DMS53 treated with DMSO at 0.1 percent for 48 hours (cell line): ENCODE measurements at regions not wholly inside any gene's neighbourhood (a gene's known extent, or its start where the extent isn't known, plus 50 kb on each side); places are given as distances from the start of the nearest gene placed in this dataset.

Experiments
- DNase-seq: peaks from one replicate; lab custom pipeline; 2025; ENCODE audit not compliant: unreplicated experiment; lab: John Stamatoyannopoulos, UW

DNA sequence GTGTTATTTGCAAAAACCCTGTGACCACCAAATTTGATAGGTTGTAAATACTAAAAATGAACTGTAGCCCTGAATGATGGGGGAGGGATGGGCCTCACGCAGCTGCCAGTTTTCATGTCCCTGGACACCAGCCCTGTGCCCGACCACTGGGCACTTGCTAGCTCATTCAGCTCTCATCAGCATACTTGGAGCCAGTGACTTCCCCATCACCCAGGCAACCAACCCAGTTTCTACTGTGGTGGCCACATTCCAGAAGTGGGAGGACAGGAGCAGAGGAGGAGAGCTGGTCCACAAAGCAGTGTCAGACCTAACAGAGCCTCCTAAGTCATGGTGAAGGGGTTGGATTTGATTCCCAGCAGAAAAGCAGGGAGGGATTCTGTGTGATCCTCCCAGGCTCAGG is 128.2 kb downstream of the CPEB2 start:
- no peak for DNase-seq

DNA sequence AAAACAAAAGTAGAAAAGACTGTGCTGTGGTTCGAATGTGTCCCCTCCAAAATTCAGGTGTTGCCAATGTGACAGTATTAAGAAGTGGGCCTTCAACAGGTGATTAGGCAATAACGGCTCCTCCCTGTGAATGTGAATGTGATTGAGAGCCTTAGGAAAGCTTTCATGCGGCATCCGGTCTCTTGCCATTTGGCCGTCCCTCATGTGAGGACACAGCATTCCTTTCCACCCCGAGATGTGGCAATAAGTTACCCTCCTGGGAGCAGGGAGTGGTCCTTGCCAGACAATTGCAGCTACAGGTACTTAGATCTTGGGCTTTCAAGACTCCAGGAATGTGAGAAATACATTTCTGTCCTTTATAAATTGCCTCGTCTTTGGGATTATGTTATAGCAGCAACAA is 129.3 kb downstream of the CPEB2 start:
- DNase-seq = no peak

DNA sequence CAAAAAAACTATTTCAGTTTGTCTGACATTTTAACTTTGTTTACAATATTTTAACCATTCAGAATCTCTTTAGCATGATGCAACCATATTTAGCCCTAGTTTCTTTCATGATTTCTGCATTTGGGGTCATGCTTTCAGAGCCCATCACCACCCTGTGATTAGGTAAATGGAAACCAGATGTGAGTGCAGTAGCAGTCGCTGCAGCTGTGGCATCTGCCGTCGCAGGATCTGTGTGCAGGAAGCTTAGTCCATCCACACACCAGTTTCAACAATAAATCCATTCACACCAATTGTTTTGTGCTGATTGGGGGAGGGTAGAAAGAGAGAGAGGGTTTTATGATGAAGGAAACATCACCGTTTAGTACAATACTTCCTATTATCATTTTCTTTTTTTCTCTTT is 130.5 kb downstream of the CPEB2 start:
- DNase-seq = no peak

DNA sequence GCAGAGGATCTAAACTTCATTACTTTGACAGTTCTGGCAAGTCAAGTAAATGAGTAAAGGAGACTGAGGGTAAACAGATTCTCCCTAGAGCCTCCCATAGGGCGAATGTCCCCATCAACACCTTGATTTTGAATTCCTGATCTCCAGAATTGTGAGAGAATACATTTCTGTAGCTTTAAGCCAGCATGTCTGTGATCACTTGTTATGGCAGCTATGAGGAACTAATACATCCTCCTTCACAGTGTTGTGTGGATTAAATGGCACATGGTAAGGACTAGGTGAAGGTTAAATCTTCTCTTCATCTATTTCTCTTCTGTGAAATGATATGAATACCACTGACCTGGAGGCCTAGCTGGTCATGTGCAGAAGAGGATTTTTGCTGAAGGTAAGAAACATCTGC is 137.3 kb downstream of the CPEB2 start:
- DNase-seq = no peak

GRCh38 chr4:15142201-15142600 is 139.9 kb downstream of the CPEB2 start:
- DNase-seq = no peak

DNA sequence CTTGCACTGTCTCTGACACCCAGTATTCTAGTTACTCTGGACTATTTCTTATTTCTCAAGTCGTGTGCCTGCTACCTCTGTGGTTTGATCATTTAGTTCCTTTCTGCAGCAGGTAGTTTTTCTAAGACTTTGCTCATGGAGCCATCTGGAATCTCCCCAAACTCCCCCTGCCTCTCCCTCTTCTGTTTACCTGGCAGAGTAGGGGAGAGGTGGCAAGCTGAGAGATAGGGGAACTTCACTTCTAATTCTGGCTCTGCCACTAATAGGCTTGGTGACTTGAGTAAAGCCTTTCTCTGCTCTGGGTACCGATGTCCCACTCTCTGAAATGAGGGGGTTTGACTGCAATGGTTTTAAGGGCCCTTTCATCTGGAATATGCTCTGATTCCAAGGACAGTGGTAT is 141.3 kb downstream of the CPEB2 start:
- DNase-seq = no peak

DNA sequence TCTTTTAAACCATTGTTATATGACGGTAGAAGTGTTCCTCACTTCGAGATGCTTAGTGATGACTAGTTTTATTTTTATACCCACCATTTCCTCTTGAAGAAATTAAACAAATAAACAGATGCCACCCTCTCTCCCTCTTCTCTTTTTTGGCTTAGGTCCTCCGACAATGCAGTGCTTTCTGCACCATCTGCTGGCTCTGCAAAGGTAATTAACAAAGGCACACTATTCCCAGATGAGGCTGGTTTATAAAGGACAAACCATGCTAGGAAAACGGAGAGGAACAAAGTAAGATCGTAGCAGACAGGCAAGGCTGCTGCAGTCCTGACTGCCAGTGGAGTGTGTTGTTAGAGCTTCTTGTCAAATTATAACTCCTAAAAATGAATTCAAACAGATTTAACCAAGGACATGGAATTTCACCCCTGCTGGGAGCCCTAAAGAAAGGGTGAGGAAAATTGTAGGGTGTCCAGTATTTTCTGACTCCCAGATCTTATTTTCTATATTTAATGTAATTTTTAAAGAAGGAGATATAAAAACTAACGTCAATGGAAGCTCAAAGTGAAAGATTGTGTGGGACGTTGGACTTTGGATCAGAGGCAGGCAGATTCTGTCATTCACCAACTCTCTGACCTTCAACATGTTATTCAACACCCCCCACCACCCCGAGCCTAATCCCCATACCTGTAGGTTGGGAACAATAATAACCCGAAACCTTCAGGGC is 142.1 kb downstream of the CPEB2 start:
- DNase-seq = no peak

DNA sequence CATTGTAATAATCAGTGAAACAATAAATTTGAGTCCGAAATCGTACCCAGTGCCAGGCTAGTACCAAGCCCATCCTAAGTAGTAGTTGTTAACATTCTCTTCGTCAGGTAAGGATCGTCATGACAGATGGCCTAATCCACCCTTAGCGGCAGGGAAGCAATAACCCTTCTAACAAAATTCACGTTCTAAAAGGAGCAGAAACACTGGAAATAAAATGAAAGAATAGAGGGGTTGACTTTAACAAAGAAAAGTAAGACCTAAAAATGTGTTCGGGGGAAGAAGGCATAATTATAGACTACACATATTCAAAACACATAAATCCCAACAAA is 142.7 kb downstream of the CPEB2 start:
- DNase-seq = no peak

GRCh38 chr4:15145709-15146108 is 143.4 kb downstream of the CPEB2 start:
- no peak for DNase-seq

GRCh38 chr4:15147714-15148113 is 145.4 kb downstream of the CPEB2 start:
- DNase-seq = no peak

DNA sequence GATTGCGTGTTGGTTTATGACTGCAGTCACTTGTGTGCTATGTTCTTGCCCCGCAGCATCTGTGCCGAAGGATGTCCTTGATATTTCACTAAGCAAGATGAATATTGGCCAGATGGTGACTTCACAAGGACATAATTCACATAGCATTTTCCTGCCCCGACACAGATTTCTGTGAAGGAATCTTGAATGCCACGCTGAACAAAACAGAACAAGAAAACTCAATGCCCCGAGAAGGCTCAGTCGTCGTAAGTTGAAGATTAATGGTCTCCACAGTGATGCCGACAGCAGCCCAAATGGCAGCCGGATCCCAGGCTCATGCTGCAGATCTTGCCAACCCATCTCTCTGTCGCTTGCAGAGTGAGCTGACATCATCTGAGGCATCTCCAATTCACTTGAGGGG is 145.9 kb downstream of the CPEB2 start:
- DNase-seq = no peak

- no peak for DNase-seq
Measured at GRCh38 chr4:15148691-15149090, 146.4 kb downstream of the CPEB2 start.

GRCh38 chr4:15149234-15149838 is 147.1 kb downstream of the CPEB2 start:
- DNase-seq = peak; percentile 17

DNA sequence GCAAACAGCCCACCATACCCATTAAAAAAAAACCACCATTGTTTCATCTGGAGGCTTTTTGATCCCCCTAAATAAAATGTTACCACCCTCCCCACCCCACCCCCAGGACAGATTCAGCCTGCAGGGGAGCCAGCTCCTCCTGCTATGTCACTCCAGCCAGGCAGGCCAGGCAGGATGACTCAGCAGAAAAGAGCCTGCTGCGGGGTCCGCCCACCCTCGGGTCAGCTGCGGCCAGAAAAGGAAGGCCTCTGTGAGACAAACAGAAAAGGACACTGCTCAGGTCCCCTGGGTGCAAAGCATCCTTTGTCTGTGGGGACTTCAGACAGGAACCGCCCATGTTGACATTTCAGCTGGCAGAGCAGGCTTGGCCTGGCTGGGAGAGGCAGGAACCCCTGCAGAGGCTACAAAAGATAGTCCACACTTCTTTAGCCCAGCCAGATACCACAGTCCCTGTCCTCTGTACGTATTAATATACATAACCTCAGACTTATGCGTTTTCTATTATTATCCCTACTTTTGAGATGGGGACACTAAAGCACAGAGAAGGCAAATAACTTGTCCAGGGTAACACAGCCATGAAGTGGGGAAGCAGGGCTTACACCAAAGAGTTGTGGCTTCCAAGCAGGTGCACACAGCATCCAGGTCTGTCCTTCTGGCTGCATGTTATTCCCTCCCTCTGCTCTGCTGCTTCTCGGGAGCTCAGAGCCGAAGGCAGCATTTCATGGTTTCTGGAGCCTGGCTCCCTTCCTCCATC is 147.7 kb downstream of the CPEB2 start:
- peak; percentile 91 for DNase-seq

- DNase-seq = no peak
Measured at GRCh38 chr4:15150631-15151030, 148.3 kb downstream of the CPEB2 start.

GRCh38 chr4:15151033-15151432 is 148.8 kb downstream of the CPEB2 start:
- DNase-seq = no peak

GRCh38 chr4:15153662-15154061 is 151.4 kb downstream of the CPEB2 start:
- no peak for DNase-seq

DNA sequence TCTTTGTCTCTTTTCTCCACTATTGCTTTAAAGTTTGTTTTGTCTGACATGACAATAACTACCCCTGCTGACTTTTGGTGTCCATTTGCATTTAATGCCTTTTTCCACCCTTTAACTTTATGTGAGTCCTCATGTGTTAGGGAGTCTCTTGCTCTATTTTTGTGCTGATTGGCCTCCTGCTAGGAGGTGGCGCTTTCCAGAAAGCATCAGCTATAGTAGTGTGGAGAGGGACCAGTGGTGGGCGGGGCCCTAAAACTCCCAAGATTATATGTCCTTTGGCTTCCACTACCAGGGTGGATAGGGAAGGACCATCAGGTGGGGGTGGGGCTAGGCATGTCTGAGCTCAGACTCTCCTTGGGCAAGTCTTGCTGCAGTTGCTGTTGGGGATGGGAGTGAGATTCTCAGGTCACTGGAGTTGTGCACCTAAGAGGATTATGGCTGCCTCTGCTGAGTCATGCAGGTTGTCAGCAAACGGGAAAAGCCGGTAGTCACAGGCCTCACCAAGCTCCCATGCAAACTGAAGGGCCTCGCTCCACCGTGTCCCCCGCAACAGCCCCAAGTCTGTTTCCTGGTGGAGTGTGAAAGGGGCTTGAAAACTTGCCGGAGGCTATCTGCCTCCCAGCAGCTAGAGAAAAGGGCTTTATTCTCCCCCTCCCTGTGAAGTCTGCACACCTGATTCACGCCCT is 156.3 kb downstream of the CPEB2 start:
- DNase-seq = no peak

DNA sequence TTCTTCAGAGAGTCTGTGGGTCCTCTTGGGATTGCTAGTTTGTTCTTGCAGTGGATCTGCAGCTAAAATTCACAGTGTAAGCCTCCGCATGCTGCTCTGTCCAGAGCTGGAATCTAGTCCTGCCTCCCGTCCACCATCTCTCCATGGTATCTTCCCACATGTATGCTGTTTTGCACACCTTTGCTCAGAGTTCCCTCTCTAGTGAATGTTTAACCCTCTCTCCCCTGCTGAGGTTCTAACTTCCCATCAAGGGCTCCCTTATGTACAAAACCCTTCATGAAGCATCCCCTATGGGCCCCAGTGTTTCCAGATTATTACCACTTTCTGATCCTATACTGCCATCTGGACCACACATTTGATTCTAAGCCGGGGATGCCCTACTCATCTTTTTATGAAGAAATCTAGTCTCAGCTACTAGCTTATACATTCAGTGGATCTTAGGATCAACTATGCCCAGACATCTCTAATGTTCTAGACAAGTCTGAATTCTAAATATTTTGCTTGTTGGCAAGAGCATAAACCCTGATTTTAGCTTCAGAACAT is 157.3 kb downstream of the CPEB2 start:
- DNase-seq = no peak

DNA sequence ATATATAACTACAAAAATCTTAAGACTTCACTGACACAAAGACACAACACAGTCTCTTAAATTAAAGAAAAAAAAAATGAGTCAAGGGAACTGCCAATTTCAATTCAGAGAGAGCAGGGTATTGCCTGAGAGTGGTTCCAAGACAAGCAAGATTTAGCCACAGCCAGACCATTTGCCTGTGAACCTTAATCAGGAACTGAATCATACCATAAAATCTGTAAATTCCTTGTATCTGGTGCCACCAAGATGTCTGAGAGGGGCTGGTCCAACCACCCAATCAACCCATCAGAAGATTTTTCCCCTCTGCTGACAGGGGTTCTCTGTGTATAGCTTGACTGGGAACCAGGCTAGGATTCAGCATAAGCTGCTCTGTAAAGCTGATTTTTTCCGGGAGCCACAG is 159.2 kb downstream of the CPEB2 start:
- DNase-seq = no peak

- no peak for DNase-seq
Measured at GRCh38 chr4:15162046-15162445, 159.8 kb downstream of the CPEB2 start.
